Karpas-422 (cell line): ENCODE measurements at regions not wholly inside any gene's neighbourhood (a gene's known extent, or its start where the extent isn't known, plus 50 kb on each side); places are given as distances from the start of the nearest gene placed in this dataset.

Source experiments
- DNase-seq: peaks from one replicate; pipeline ENCODE4 v3.0.0-alpha.2; 2015
- H2AFZ ChIP-seq: fragments of 200-600 bp; sonication (generic); 2 replicates; pipeline ENCODE4 v1.6.1; 2014; ENCODE audit warnings: antibody characterized with exemption, low read length, mixed read lengths
- H3K27ac ChIP-seq: fragments of 200-600 bp; sonication (generic); 2 replicates; pipeline ENCODE4 v1.5.1; 2014; ENCODE audit warnings: mild to moderate bottlenecking, low read length, moderate library complexity
- H3K27me3 ChIP-seq: fragments of 200-600 bp; sonication (generic); 2 replicates; pipeline ENCODE4 v1.6.1; 2014; ENCODE audit warnings: low read length, mixed read lengths
- H3K36me3 ChIP-seq: fragments of 200-600 bp; sonication (generic); 2 replicates; pipeline ENCODE4 v1.6.1; 2014; ENCODE audit warnings: low read length, mixed read lengths; ENCODE audit not compliant: insufficient read depth
- H3K4me1 ChIP-seq: fragments of 200-600 bp; sonication (generic); 2 replicates; pipeline ENCODE4 v1.6.1; 2014; ENCODE audit warnings: mild to moderate bottlenecking, low read length, mixed read lengths
- H3K4me2 ChIP-seq: fragments of 200-600 bp; sonication (generic); 2 replicates; pipeline ENCODE4 v1.6.1; 2014; ENCODE audit warnings: low read length, low read depth, mild to moderate bottlenecking; ENCODE audit not compliant: poor library complexity, severe bottlenecking
- H3K4me3 ChIP-seq: fragments of 200-600 bp; sonication (generic); 2 replicates; pipeline ENCODE4 v1.5.1; 2014; ENCODE audit warnings: mild to moderate bottlenecking, antibody characterized with exemption, low read length, mixed read lengths
- H3K79me2 ChIP-seq: fragments of 200-600 bp; sonication (generic); 2 replicates; pipeline ENCODE4 v1.6.1; 2014; ENCODE audit warnings: mild to moderate bottlenecking, low read length, mixed read lengths
- H3K9ac ChIP-seq: fragments of 200-600 bp; sonication (generic); 2 replicates; pipeline ENCODE4 v1.6.0; 2014; ENCODE audit warnings: low read length
- H3K9me2 ChIP-seq: fragments of 200-600 bp; sonication (generic), shearing (Covaris generic); replicated peaks from 2 replicates; pipeline ENCODE4 v1.6.0; 2014; ENCODE audit warnings: mild to moderate bottlenecking, low read length, moderate library complexity; ENCODE audit not compliant: insufficient read depth
- H3K9me3 ChIP-seq: fragments of 300-700, 200-600 bp; sonication (generic); 2 replicates; pipeline ENCODE4 v1.6.1; 2014; ENCODE audit warnings: low read length, mixed read lengths
- H4K20me1 ChIP-seq: fragments of 200-600 bp; sonication (generic); 2 replicates; pipeline ENCODE4 v1.6.1; 2014; ENCODE audit warnings: mild to moderate bottlenecking, antibody characterized with exemption, low read length, low read depth; ENCODE audit not compliant: insufficient read depth

DNA sequence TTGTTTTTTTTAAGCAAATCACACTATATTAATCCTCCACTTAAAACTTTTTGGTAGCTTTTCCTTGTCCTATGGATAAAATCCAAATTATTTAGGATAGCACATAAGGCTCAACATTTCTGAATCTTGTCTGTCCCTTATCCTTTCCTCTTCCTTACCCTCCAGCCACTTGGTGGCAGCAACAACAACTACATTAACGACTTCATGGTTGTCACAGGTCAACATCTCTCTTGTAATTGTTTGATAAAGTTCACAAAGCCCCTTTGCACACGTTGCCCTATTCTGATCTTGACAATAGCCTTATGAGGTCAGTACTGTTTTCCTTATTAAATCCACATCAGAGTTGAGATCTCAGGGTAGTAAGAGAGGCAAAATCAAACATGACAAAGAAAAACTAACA lies 269.0 kb upstream of the PABPC4L start:
- Histone ChIP-seq H3K27me3 (no peaks in the 10 kb centered on the region), H3K4me3 (no peak overlapping the region), H3K4me2 (no peak overlapping the region), H3K36me3 (no peaks in the 10 kb centered on the region), H4K20me1 (no peaks in the 10 kb centered on the region), H2AFZ (peak overlapping the region; percentile 86), H3K27ac (no peak overlapping the region), H3K79me2 (no peaks in the 10 kb centered on the region), H3K9me2 (no peaks in the 10 kb centered on the region), H3K9ac (no peak overlapping the region), H3K9me3 (no peaks in the 10 kb centered on the region), H3K4me1 (no peaks in the 10 kb centered on the region)
- DNase-seq: peak; percentile 58

DNA sequence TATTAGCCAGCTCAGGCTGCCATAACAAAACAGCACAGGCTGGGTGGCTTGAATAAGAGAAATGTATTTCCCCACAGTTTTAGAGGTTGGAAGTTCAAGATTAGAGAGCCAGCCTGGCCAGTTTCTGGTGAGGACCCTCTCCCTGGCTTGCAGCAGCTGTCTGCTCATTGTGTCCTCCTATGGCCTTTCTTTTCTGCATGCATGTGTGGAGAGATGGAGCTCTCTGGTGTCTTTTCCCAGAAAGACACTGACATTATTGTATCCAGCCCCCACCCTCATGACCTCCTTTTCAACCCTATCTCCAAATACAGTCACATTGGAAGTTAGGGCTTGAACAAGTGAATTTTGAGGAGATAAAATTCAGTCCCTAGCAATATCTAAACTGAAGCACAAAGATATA lies 263.8 kb upstream of the PABPC4L start:
- Histone ChIP-seq H3K36me3 (no peaks in the 10 kb centered on the region), H3K9me3 (peaks cover 3% of the 10 kb centered on the region; the same call in 1 of the 2 replicates), H3K4me2 (no peak overlapping the region), H3K9me2 (no peaks in the 10 kb centered on the region), H3K4me3 (no peak overlapping the region), H3K27me3 (no peaks in the 10 kb centered on the region), H3K9ac (no peak overlapping the region), H3K79me2 (no peaks in the 10 kb centered on the region), H3K4me1 (no peaks in the 10 kb centered on the region), H4K20me1 (no peaks in the 10 kb centered on the region), H3K27ac (no peak overlapping the region), H2AFZ (no peak overlapping the region)
- DNase-seq: no peak

- H3K9ac ChIP-seq: no peak overlapping the region
Observed at GRCh38 chr4:134463771-134464170, 262.2 kb upstream of the PABPC4L start.

GRCh38 chr4:134426821-134427220 lies 225.2 kb upstream of the PABPC4L start:
- Histone ChIP-seq H3K4me1 (no peaks in the 10 kb centered on the region), H3K27me3 (no peaks in the 10 kb centered on the region), H3K4me3 (no peak overlapping the region), H3K9me2 (no peaks in the 10 kb centered on the region), H2AFZ (no peak overlapping the region), H4K20me1 (no peaks in the 10 kb centered on the region), H3K4me2 (no peak overlapping the region), H3K79me2 (no peaks in the 10 kb centered on the region), H3K9ac (no peak overlapping the region), H3K27ac (no peak overlapping the region), H3K36me3 (no peaks in the 10 kb centered on the region), H3K9me3 (no peaks in the 10 kb centered on the region; the same call in 1 of the 2 replicates)
- no peak for DNase-seq

More at GRCh38 chr4:134463771-134464170, 262.2 kb upstream of the PABPC4L start:
- Histone ChIP-seq H3K9me3 (peaks cover 3% of the 10 kb centered on the region; the same call in 1 of the 2 replicates), H3K27me3 (no peaks in the 10 kb centered on the region), H4K20me1 (no peaks in the 10 kb centered on the region), H3K9me2 (no peaks in the 10 kb centered on the region), H3K4me1 (no peaks in the 10 kb centered on the region), H3K4me2 (no peak overlapping the region), H3K36me3 (no peaks in the 10 kb centered on the region), H3K79me2 (no peaks in the 10 kb centered on the region), H2AFZ (no peak overlapping the region), H3K4me3 (no peak overlapping the region), H3K27ac (no peak overlapping the region)
- no peak for DNase-seq

DNA sequence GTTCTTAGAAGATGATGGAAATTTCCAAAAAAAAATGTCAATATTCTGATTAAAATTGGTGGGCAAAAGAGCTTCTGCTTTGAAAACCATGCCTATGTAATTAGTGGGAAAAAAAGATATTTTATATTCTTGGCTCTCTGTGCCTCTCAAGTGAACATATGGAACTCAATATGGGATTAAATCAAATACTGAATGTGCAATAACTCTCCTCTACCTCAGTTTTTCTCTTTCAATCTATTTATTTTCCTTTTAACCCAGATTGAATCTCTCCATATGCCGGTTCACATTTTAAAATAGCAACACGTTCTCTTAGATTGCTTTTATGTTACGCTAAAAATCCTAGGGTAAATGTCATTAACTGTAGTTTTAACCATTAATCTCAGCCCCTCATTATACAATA lies 224.2 kb upstream of the PABPC4L start:
- H3K4me2 ChIP-seq: no peak overlapping the region

GRCh38 chr4:134422776-134423175 lies 221.2 kb upstream of the PABPC4L start:
- H4K20me1 ChIP-seq: no peaks in the 10 kb centered on the region
- no peak overlapping the region for H3K4me3 ChIP-seq
- DNase-seq: no peak
- H3K79me2 ChIP-seq: no peaks in the 10 kb centered on the region
- no peak overlapping the region for H2AFZ ChIP-seq
- H3K27me3 ChIP-seq: no peaks in the 10 kb centered on the region
- no peaks in the 10 kb centered on the region; the same call in none of the 2 replicates for H3K9me3 ChIP-seq
- H3K4me2 ChIP-seq: no peak overlapping the region
- no peaks in the 10 kb centered on the region for H3K4me1 ChIP-seq
- H3K27ac ChIP-seq: no peak overlapping the region
- no peak overlapping the region for H3K9ac ChIP-seq
- H3K36me3 ChIP-seq: no peaks in the 10 kb centered on the region
- H3K9me2 ChIP-seq: no peaks in the 10 kb centered on the region

More for the DNA sequence above, 224.2 kb upstream of the PABPC4L start:
- Histone ChIP-seq H3K79me2 (no peaks in the 10 kb centered on the region), H3K9ac (no peak overlapping the region), H3K36me3 (no peaks in the 10 kb centered on the region), H3K9me2 (no peaks in the 10 kb centered on the region), H3K4me3 (no peak overlapping the region), H3K4me1 (no peaks in the 10 kb centered on the region), H4K20me1 (no peaks in the 10 kb centered on the region), H3K9me3 (no peaks in the 10 kb centered on the region; the same call in 1 of the 2 replicates), H3K27me3 (no peaks in the 10 kb centered on the region), H3K27ac (no peak overlapping the region), H2AFZ (no peak overlapping the region)
- DNase-seq: no peak

DNA sequence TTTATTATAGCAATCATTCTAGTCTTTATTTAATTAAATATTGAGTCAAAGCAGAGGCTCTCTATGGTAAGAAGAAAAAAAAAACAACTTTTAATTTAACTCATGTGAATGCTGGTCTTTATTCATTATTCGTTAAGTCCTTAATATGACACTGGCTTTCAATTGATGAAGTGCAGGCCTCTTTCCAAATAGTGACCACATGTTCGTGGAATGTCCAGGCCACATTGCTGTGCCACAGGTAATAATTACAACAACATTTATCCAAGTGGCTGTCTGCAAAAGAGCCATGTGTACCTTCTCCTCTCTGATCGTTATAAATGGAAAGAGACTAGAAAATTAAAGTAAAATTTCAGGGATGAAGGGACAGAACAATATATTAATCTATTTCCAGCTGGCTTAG lies 220.1 kb upstream of the PABPC4L start:
- H3K9me2 ChIP-seq: no peaks in the 10 kb centered on the region

DNA sequence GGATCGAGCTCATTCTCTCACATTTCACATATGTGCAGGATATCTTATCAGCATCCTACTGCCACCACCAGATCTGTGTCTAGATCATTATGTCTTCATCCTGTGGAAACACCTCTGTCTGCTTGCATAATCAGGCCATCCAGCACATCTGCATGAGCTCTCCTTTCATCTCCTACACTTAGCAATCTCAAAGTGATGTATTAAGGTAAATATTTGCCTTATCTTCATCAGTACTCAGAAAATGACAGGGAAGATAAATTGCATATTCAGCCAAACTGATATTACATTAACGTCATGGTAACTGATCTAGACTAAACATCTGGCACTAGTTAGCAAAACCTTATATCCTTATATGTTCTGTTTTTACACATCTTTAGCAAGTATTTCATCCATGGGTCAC lies 207.3 kb upstream of the PABPC4L start:
- no peaks in the 10 kb centered on the region for H3K4me1 ChIP-seq
- no peaks in the 10 kb centered on the region for H3K9me3 ChIP-seq

More for the DNA sequence above, 220.1 kb upstream of the PABPC4L start:
- Histone ChIP-seq H3K9me3 (no peaks in the 10 kb centered on the region; the same call in none of the 2 replicates), H3K79me2 (no peaks in the 10 kb centered on the region), H3K27ac (no peak overlapping the region), H3K9ac (no peak overlapping the region), H3K4me3 (no peak overlapping the region), H3K36me3 (no peaks in the 10 kb centered on the region), H2AFZ (no peak overlapping the region), H3K27me3 (no peaks in the 10 kb centered on the region), H4K20me1 (no peaks in the 10 kb centered on the region), H3K4me2 (no peak overlapping the region), H3K4me1 (no peaks in the 10 kb centered on the region)
- DNase-seq: no peak

GRCh38 chr4:134401798-134402197 lies 200.2 kb upstream of the PABPC4L start:
- Histone ChIP-seq H3K27me3 (no peaks in the 10 kb centered on the region), H3K4me3 (no peak overlapping the region), H3K9me2 (no peaks in the 10 kb centered on the region), H3K79me2 (no peaks in the 10 kb centered on the region), H2AFZ (no peak overlapping the region), H3K4me1 (no peaks in the 10 kb centered on the region), H3K9ac (no peak overlapping the region), H3K27ac (no peak overlapping the region), H3K36me3 (no peaks in the 10 kb centered on the region), H4K20me1 (no peaks in the 10 kb centered on the region), H3K9me3 (peaks cover 4% of the 10 kb centered on the region), H3K4me2 (no peak overlapping the region)
- no peak for DNase-seq

More for the DNA sequence above, 207.3 kb upstream of the PABPC4L start:
- Histone ChIP-seq H3K27ac (no peak overlapping the region), H3K4me2 (no peak overlapping the region), H3K36me3 (no peaks in the 10 kb centered on the region), H3K4me3 (no peak overlapping the region), H2AFZ (no peak overlapping the region), H3K27me3 (no peaks in the 10 kb centered on the region), H3K79me2 (no peaks in the 10 kb centered on the region), H4K20me1 (no peaks in the 10 kb centered on the region), H3K9ac (no peak overlapping the region), H3K9me2 (no peaks in the 10 kb centered on the region)
- DNase-seq: no peak
